Endothelial cell of umbilical vein (primary cell): ENCODE measurements at regions not wholly inside any gene's neighbourhood (a gene's known extent, or its start where the extent isn't known, plus 50 kb on each side); places are given as distances from the start of the nearest gene placed in this dataset.

Experiments used
- BruUV-seq: library from RNA; stranded (reverse); fragments of 400-500 nt; replicated peaks from 2 replicates; lab custom pipeline; 2021; lab: Mats Ljungman, UMichigan
- CTCF ChIA-PET: fragments of 300-600, 350-600 bp; sonication (Branson Sonifier 250); formaldehyde crosslinking; loops from one replicate; lab custom pipeline; 2021; ENCODE audit warnings: antibody characterized with exemption, inconsistent platforms; lab: Charles Lee
- POLR2A ChIA-PET: fragments of 300-600, 350-600 bp; sonication (Branson Sonifier 250); formaldehyde crosslinking; loops from one replicate; lab custom pipeline; 2021; ENCODE audit warnings: antibody characterized with exemption, inconsistent platforms; lab: Charles Lee
- DNase-seq: peaks from one replicate; pipeline ENCODE4 v3.0.0-alpha.2; 2011; ENCODE audit warnings: low read depth, low spot score
- FAIRE-seq: peaks from 2 replicates; lab custom pipeline; 2011; peaks lifted over from hg19 to GRCh38; lab: Jason Lieb, UNC
- H2AFZ ChIP-seq: 2 replicates; pipeline ENCODE4 v1.6.0; 2012; ENCODE audit warnings: low read depth, low read length, control low read depth, inconsistent platforms
- H3K27ac ChIP-seq: 2 replicates; pipeline ENCODE4 v1.5.1; 2011; ENCODE audit warnings: low read depth, mild to moderate bottlenecking, control low read depth, low read length, moderate library complexity; ENCODE audit not compliant: insufficient read depth
- H3K27me3 ChIP-seq, 2 experiments: 2 replicates each; pipeline versions ENCODE4 v1.6.0 to v1.6.1; 2011; ENCODE audit warnings: low read length in 2 of 2, mixed read lengths in 1 of 2; ENCODE audit not compliant: control insufficient read depth in 2 of 2, insufficient read depth in 2 of 2
- H3K36me3 ChIP-seq, 2 experiments: 2 replicates in 1 of 2; 3 replicates in 1 of 2; pipeline ENCODE4 v1.5.1; 2011; ENCODE audit warnings: low read length in 2 of 2, mild to moderate bottlenecking in 1 of 2, moderate library complexity in 1 of 2; ENCODE audit not compliant: control insufficient read depth in 2 of 2, insufficient read depth in 2 of 2; ENCODE audit errors: extremely low read depth in 1 of 2
- H3K4me1 ChIP-seq: 3 replicates; pipeline ENCODE4 v1.5.1; 2011; ENCODE audit warnings: mild to moderate bottlenecking, low read length; ENCODE audit not compliant: control insufficient read depth, insufficient read depth; ENCODE audit errors: extremely low read depth
- H3K4me2 ChIP-seq: 2 replicates; pipeline ENCODE4 v1.6.1; 2011; ENCODE audit warnings: low read length, control low read depth, mixed read lengths; ENCODE audit not compliant: insufficient read depth
- H3K4me3 ChIP-seq, 3 experiments: fragments of 200-600 bp in 1 of 3; sonication (generic), shearing (Covaris generic) in 1 of 3; replicated peaks in 1 of 3; 2 replicates each; pipeline ENCODE4 v1.5.1; 2011 to 2016; ENCODE audit warnings: control low read depth in 3 of 3, low read length in 3 of 3, mild to moderate bottlenecking in 2 of 3, inconsistent platforms in 1 of 3, low read depth in 1 of 3, moderate library complexity in 1 of 3; ENCODE audit not compliant: insufficient read depth in 1 of 3
- H3K79me2 ChIP-seq: 2 replicates; pipeline ENCODE4 v1.6.0; 2012; ENCODE audit warnings: low read length, inconsistent platforms; ENCODE audit not compliant: control insufficient read depth, insufficient read depth
- H3K9ac ChIP-seq: replicated peaks from 2 replicates; pipeline ENCODE3; 2011; ENCODE audit warnings: low read length, control low read depth; ENCODE audit not compliant: insufficient read depth; ENCODE audit errors: extremely low read depth
- H3K9me1 ChIP-seq: replicated peaks from 3 replicates; pipeline ENCODE4 v1.6.0; 2011; ENCODE audit warnings: mild to moderate bottlenecking, low read length; ENCODE audit not compliant: control insufficient read depth, insufficient read depth; ENCODE audit errors: extremely low read depth
- H3K9me3 ChIP-seq: replicated peaks from 2 replicates; pipeline ENCODE4 v1.5.1; 2012; ENCODE audit warnings: low read length, inconsistent platforms; ENCODE audit not compliant: control insufficient read depth, insufficient read depth
- H4K20me1 ChIP-seq: replicated peaks from 2 replicates; pipeline ENCODE3; 2011; ENCODE audit warnings: mild to moderate bottlenecking, low read length; ENCODE audit not compliant: control insufficient read depth, insufficient read depth; ENCODE audit errors: extremely low read depth
- CTCF ChIP-seq, 2 donors: IDR thresholded peaks; 1 replicate in 1 of 2; 2 replicates in 1 of 2; pipeline ENCODE4 v1.5.1; 2011; ENCODE audit warnings: low read length in 2 of 2, mild to moderate bottlenecking in 2 of 2, moderate library complexity in 2 of 2, control low read depth in 1 of 2, inconsistent platforms in 1 of 2, low read depth in 1 of 2; ENCODE audit not compliant: insufficient read depth in 1 of 2; ENCODE audit errors: extremely low read depth in 1 of 2
- EZH2 ChIP-seq: IDR thresholded peaks from 2 replicates; pipeline ENCODE4 v1.6.1; 2012; ENCODE audit warnings: borderline replicate concordance, low read depth, mild to moderate bottlenecking, moderate library complexity, low read length, inconsistent platforms; ENCODE audit not compliant: severe bottlenecking
- FOS ChIP-seq: IDR thresholded peaks from 2 replicates; pipeline ENCODE4 v1.6.1; 2011; ENCODE audit warnings: mild to moderate bottlenecking, low read length, moderate library complexity, borderline replicate concordance; ENCODE audit not compliant: insufficient read depth
- GATA2 ChIP-seq: IDR thresholded peaks from 2 replicates; pipeline ENCODE4 v1.7.0; 2011; ENCODE audit warnings: low read depth, mild to moderate bottlenecking, moderate library complexity, mixed read lengths, low read length; ENCODE audit not compliant: insufficient read length, insufficient read depth
- JUN ChIP-seq: IDR thresholded peaks from 2 replicates; pipeline ENCODE4 v1.6.1; 2011; ENCODE audit warnings: borderline replicate concordance, low read depth; ENCODE audit not compliant: insufficient read length, insufficient read depth
- MAX ChIP-seq: IDR thresholded peaks from 2 replicates; pipeline ENCODE4 v1.6.1; 2011; ENCODE audit not compliant: insufficient read depth, insufficient read length
- MYC ChIP-seq: IDR thresholded peaks from one replicate; pipeline ENCODE4 v1.6.1; 2011; ENCODE audit warnings: mild to moderate bottlenecking, low read depth, low read length
- POLR2A ChIP-seq: IDR thresholded peaks from 2 replicates; pipeline ENCODE4 v1.6.1; 2012; ENCODE audit warnings: low read depth, mild to moderate bottlenecking, control low read depth, low read length
- POLR2AphosphoS5 ChIP-seq: IDR thresholded peaks from 2 replicates; pipeline ENCODE4 v1.6.1; 2012; ENCODE audit warnings: low read depth, mild to moderate bottlenecking, control low read depth, low read length, moderate library complexity; ENCODE audit not compliant: insufficient read depth
- dilution Hi-C: fragments of 300-500 bp; cut with MboI; formaldehyde crosslinking; loops from one replicate; pipeline ENCODE4 v1.15.0; 2019; ENCODE audit warnings: low sequenced_read_pairs; ENCODE audit not compliant: extremely low pct_ligation_motif_present
- intact Hi-C: fragments of 100-400 bp; cut with micrococcal nuclease; formaldehyde crosslinking; loops from one replicate; pipeline ENCODE4 v1.10.0; 2022

GRCh38 chr12:112617153-112617505, 174.4 kb upstream of the RPH3A start:
- no peak overlapping the region for H3K27ac ChIP-seq
- BruUV-seq: no TSS peak
- H3K27me3 ChIP-seq: no peaks in the 10 kb centered on the region
- H4K20me1 ChIP-seq: no peaks in the 10 kb centered on the region
- ChIA-PET POLR2A (no interaction called here), CTCF (no interaction called here)
- TF ChIP-seq JUN (no peak), MYC (no peak), EZH2 (no peak), CTCF (IDR thresholded peaks at IDR 0.05; ENCODE audit: extremely low read depth in 1 of 2, insufficient read depth in 1 of 2, low read depth in 1 of 2, low read length in 2 of 2) (no peak), MAX (no peak), POLR2A (no peak), POLR2AphosphoS5 (no peak), GATA2 (no peak), FOS (no peak)
- no peak overlapping the region for H3K4me3 ChIP-seq
- H3K9me1 ChIP-seq: no peaks in the 10 kb centered on the region
- H3K36me3 ChIP-seq: no peaks in the 10 kb centered on the region
- no peak overlapping the region for H3K4me2 ChIP-seq
- no peaks in the 10 kb centered on the region for H3K4me1 ChIP-seq
- dilution Hi-C loops (no loop called here), intact Hi-C loops (no loop called here)
- H3K9ac ChIP-seq: no peak overlapping the region
- DNase-seq (no peak), FAIRE-seq (no peak)
- no peaks in the 10 kb centered on the region for H3K9me3 ChIP-seq
- no peak overlapping the region for H2AFZ ChIP-seq
- no peaks in the 10 kb centered on the region for H3K79me2 ChIP-seq
